ENCODE measurements at regions not wholly inside any gene's neighbourhood (a gene's known extent, or its start where the extent isn't known, plus 50 kb on each side); places are given as distances from the start of the nearest gene placed in this dataset.

DNA sequence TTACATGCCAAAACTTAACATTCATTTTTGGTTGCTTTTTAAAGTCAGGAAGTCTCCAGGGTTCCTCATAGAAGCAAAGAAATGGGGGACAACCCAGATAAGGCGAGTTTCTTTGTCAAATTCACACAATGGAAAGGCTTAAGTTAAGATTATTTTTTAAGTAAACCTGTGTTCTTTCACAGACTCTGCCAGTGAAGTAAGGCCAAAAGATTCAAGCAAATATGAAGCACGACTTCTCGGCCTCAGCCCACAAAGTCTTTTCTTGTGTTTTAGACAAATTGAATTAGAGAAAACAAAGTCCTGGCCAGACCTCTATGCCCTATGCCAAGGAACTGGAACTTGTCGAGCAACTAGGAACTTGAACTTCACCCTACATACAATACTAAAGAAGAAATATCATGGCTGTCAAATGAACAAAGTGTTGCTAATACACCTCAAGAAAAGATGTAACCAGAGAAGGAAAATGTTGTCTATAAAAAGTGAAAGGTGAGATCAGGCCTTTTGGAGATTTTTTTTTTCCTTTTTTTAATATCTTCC, 540.0 kb upstream of the JARID2 start:
- Histone ChIP-seq H3K36me3 (ENCODE audit: control insufficient read depth in 1 of 2, insufficient read depth in 2 of 2, low read depth in 1 of 2, low read length in 2 of 2) (no peaks in the 10 kb centered on the region), H3K79me1 (replicated peaks; ENCODE audit: low read length, poor library complexity, severe bottlenecking) (no peaks in the 10 kb centered on the region), H2BK120ac (ENCODE audit: low read depth, low read length) (no peak overlapping the region), H3K4me3 (ENCODE audit: insufficient read depth in 1 of 2, low read depth in 1 of 2, low read length in 2 of 2) (no peak overlapping the region), H3K4ac (ENCODE audit: low read depth in 1 of 2, low read length in 2 of 2) (no peak overlapping the region), H3K4me1 (ENCODE audit: control insufficient read depth, insufficient read depth, low read depth, low read length) (peaks cover 3% of the 10 kb centered on the region), H4K91ac (ENCODE audit: low read length) (no peak overlapping the region), H4K8ac (ENCODE audit: low read length) (no peak overlapping the region), H2AFZ (ENCODE audit: low read depth, low read length) (no peak overlapping the region), H3K9ac (ENCODE audit: low read length) (peak overlapping the region; percentile 88), H3K14ac (ENCODE audit: low read length in 2 of 2) (no peak overlapping the region), H2BK15ac (ENCODE audit: low read depth, poor library complexity, severe bottlenecking) (no peak overlapping the region), H2AK5ac (ENCODE audit: low read length, severe bottlenecking) (no peak overlapping the region), H2BK12ac (ENCODE audit: low read length in 2 of 2) (no peak overlapping the region), H3K27ac (ENCODE audit: low read length, poor library complexity, severe bottlenecking) (no peak overlapping the region), H3K4me2 (ENCODE audit: low read length, poor library complexity, severe bottlenecking) (no peak overlapping the region), H3K23ac (ENCODE audit: low read length in 2 of 2) (no peak overlapping the region), H3K9me3 (ENCODE audit: control insufficient read depth, low read length) (no peaks in the 10 kb centered on the region), H3K18ac (ENCODE audit: low read depth in 1 of 2, low read length in 2 of 2) (no peak overlapping the region), H3K27me3 (ENCODE audit: control insufficient read depth in 1 of 2, insufficient read depth in 1 of 2, low read length in 2 of 2) (no peaks in the 10 kb centered on the region), H2BK5ac (ENCODE audit: low read depth, low read length, poor library complexity, severe bottlenecking) (no peak overlapping the region)
- 100% methylated on average over 2 of the region's 4 CpGs for WGBS
- no peak for DNase-seq

- Histone ChIP-seq H3K9ac (ENCODE audit: low read length) (peak overlapping the region; percentile 88), H4K8ac (ENCODE audit: low read length) (no peak overlapping the region), H2BK120ac (ENCODE audit: low read depth, low read length) (no peak overlapping the region), H3K36me3 (ENCODE audit: control insufficient read depth in 1 of 2, insufficient read depth in 2 of 2, low read depth in 1 of 2, low read length in 2 of 2) (no peaks in the 10 kb centered on the region), H3K14ac (ENCODE audit: low read length in 2 of 2) (no peak overlapping the region), H3K18ac (ENCODE audit: low read depth in 1 of 2, low read length in 2 of 2) (peak overlapping the region in 1 of 2 experiments; percentile 2), H2AK5ac (ENCODE audit: low read length, severe bottlenecking) (no peak overlapping the region), H3K9me3 (ENCODE audit: control insufficient read depth, low read length) (no peaks in the 10 kb centered on the region), H3K79me1 (replicated peaks; ENCODE audit: low read length, poor library complexity, severe bottlenecking) (no peaks in the 10 kb centered on the region), H2BK15ac (ENCODE audit: low read depth, poor library complexity, severe bottlenecking) (no peak overlapping the region), H4K91ac (ENCODE audit: low read length) (no peak overlapping the region), H2AFZ (ENCODE audit: low read depth, low read length) (no peak overlapping the region), H2BK12ac (ENCODE audit: low read length in 2 of 2) (no peak overlapping the region), H3K4me3 (ENCODE audit: insufficient read depth in 1 of 2, low read depth in 1 of 2, low read length in 2 of 2) (peak overlapping the region in 1 of 2 experiments; percentile 9), H2BK5ac (ENCODE audit: low read depth, low read length, poor library complexity, severe bottlenecking) (no peak overlapping the region), H3K4me1 (ENCODE audit: control insufficient read depth, insufficient read depth, low read depth, low read length) (peaks cover 5% of the 10 kb centered on the region), H3K4me2 (ENCODE audit: low read length, poor library complexity, severe bottlenecking) (peak overlapping the region; percentile 1), H3K27me3 (ENCODE audit: control insufficient read depth in 1 of 2, insufficient read depth in 1 of 2, low read length in 2 of 2) (no peaks in the 10 kb centered on the region), H3K27ac (ENCODE audit: low read length, poor library complexity, severe bottlenecking) (no peak overlapping the region), H3K23ac (ENCODE audit: low read length in 2 of 2) (no peak overlapping the region), H3K4ac (ENCODE audit: low read depth in 1 of 2, low read length in 2 of 2) (no peak overlapping the region)
- DNase-seq, result peak; percentile 98
- WGBS, result 13% methylated on average over 10 of the region's 12 CpGs
Observed at GRCh38 chr6:14706378-14706929, 539.4 kb upstream of the JARID2 start.

GRCh38 chr6:14707276-14707675, 538.6 kb upstream of the JARID2 start:
- H2AK5ac ChIP-seq (ENCODE audit: low read length, severe bottlenecking), result no peak overlapping the region
- no peak overlapping the region for H2AFZ ChIP-seq (ENCODE audit: low read depth, low read length)
- H2BK120ac ChIP-seq (ENCODE audit: low read depth, low read length), result no peak overlapping the region
- no peak overlapping the region for H3K4me2 ChIP-seq (ENCODE audit: low read length, poor library complexity, severe bottlenecking)
- no peak overlapping the region for H3K27ac ChIP-seq (ENCODE audit: low read length, poor library complexity, severe bottlenecking)
- H3K9me3 ChIP-seq (ENCODE audit: control insufficient read depth, low read length), result no peaks in the 10 kb centered on the region
- peaks cover 6% of the 10 kb centered on the region for H3K4me1 ChIP-seq (ENCODE audit: control insufficient read depth, insufficient read depth, low read depth, low read length)
- H3K36me3 ChIP-seq (ENCODE audit: control insufficient read depth in 1 of 2, insufficient read depth in 2 of 2, low read depth in 1 of 2, low read length in 2 of 2), result no peaks in the 10 kb centered on the region
- H2BK5ac ChIP-seq (ENCODE audit: low read depth, low read length, poor library complexity, severe bottlenecking), result no peak overlapping the region
- H3K27me3 ChIP-seq (ENCODE audit: control insufficient read depth in 1 of 2, insufficient read depth in 1 of 2, low read length in 2 of 2), result no peaks in the 10 kb centered on the region
- no peak overlapping the region for H3K14ac ChIP-seq (ENCODE audit: low read length in 2 of 2)
- no peaks in the 10 kb centered on the region for H3K79me1 ChIP-seq (replicated peaks; ENCODE audit: low read length, poor library complexity, severe bottlenecking)
- no peak overlapping the region for H4K8ac ChIP-seq (ENCODE audit: low read length)
- H3K23ac ChIP-seq (ENCODE audit: low read length in 2 of 2), result no peak overlapping the region
- no peak for DNase-seq
- no peak overlapping the region for H4K91ac ChIP-seq (ENCODE audit: low read length)
- H3K4ac ChIP-seq (ENCODE audit: low read depth in 1 of 2, low read length in 2 of 2), result no peak overlapping the region
- no peak overlapping the region for H3K4me3 ChIP-seq (ENCODE audit: insufficient read depth in 1 of 2, low read depth in 1 of 2, low read length in 2 of 2)
- H2BK12ac ChIP-seq (ENCODE audit: low read length in 2 of 2), result no peak overlapping the region
- peak overlapping the region; percentile 88 for H3K9ac ChIP-seq (ENCODE audit: low read length)
- H3K18ac ChIP-seq (ENCODE audit: low read depth in 1 of 2, low read length in 2 of 2), result no peak overlapping the region
- H2BK15ac ChIP-seq (ENCODE audit: low read depth, poor library complexity, severe bottlenecking), result no peak overlapping the region

DNA sequence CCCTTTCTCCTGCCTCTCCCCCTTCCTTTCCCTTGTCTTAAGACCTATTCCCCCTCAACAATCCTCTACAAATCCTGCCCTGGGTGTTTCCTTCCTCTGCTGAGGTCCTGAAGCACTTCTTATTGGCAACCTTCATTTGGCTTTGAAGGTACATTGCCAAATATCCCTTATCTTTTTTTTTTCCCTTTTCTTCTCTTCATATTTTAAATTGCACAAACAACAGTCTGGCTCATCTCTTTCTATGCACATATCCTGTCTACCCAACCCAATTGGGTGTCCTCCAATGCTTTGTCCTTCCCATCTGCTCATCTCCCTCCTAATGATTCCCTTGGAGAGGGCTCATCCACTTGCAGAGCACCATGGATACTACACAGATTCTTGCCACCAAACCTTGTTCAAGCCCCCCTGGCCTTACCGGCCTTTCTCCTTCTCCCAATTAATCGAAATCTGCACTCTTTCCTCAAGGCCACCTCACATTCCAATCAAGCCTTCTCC, 537.9 kb upstream of the JARID2 start:
- H4K8ac ChIP-seq (ENCODE audit: low read length), result no peak overlapping the region
- no peak overlapping the region for H3K4me3 ChIP-seq (ENCODE audit: insufficient read depth in 1 of 2, low read depth in 1 of 2, low read length in 2 of 2)
- H2BK15ac ChIP-seq (ENCODE audit: low read depth, poor library complexity, severe bottlenecking), result no peak overlapping the region
- H2AFZ ChIP-seq (ENCODE audit: low read depth, low read length), result no peak overlapping the region
- no peaks in the 10 kb centered on the region for H3K27me3 ChIP-seq (ENCODE audit: control insufficient read depth in 1 of 2, insufficient read depth in 1 of 2, low read length in 2 of 2)
- DNase-seq, result no peak
- no peak overlapping the region for H3K4ac ChIP-seq (ENCODE audit: low read depth in 1 of 2, low read length in 2 of 2)
- H3K18ac ChIP-seq (ENCODE audit: low read depth in 1 of 2, low read length in 2 of 2), result no peak overlapping the region
- H3K4me1 ChIP-seq (ENCODE audit: control insufficient read depth, insufficient read depth, low read depth, low read length), result peaks cover 8% of the 10 kb centered on the region
- no peak overlapping the region for H3K23ac ChIP-seq (ENCODE audit: low read length in 2 of 2)
- H3K14ac ChIP-seq (ENCODE audit: low read length in 2 of 2), result no peak overlapping the region
- H3K79me1 ChIP-seq (replicated peaks; ENCODE audit: low read length, poor library complexity, severe bottlenecking), result no peaks in the 10 kb centered on the region
- H3K27ac ChIP-seq (ENCODE audit: low read length, poor library complexity, severe bottlenecking), result no peak overlapping the region
- H3K9ac ChIP-seq (ENCODE audit: low read length), result peak overlapping the region; percentile 88
- 100% methylated on average over 2 of the region's 2 CpGs for WGBS
- H2AK5ac ChIP-seq (ENCODE audit: low read length, severe bottlenecking), result no peak overlapping the region
- no peaks in the 10 kb centered on the region for H3K9me3 ChIP-seq (ENCODE audit: control insufficient read depth, low read length)
- no peak overlapping the region for H4K91ac ChIP-seq (ENCODE audit: low read length)
- no peak overlapping the region for H2BK120ac ChIP-seq (ENCODE audit: low read depth, low read length)
- H3K4me2 ChIP-seq (ENCODE audit: low read length, poor library complexity, severe bottlenecking), result no peak overlapping the region
- H2BK12ac ChIP-seq (ENCODE audit: low read length in 2 of 2), result no peak overlapping the region
- H2BK5ac ChIP-seq (ENCODE audit: low read depth, low read length, poor library complexity, severe bottlenecking), result no peak overlapping the region
- no peaks in the 10 kb centered on the region for H3K36me3 ChIP-seq (ENCODE audit: control insufficient read depth in 1 of 2, insufficient read depth in 2 of 2, low read depth in 1 of 2, low read length in 2 of 2)

All from mesenchymal stem cell (in vitro differentiated cells and primary cell).